ENCODE measurements at regions not wholly inside any gene's neighbourhood (a gene's known extent, or its start where the extent isn't known, plus 50 kb on each side); places are given as distances from the start of the nearest gene placed in this dataset.

DNA sequence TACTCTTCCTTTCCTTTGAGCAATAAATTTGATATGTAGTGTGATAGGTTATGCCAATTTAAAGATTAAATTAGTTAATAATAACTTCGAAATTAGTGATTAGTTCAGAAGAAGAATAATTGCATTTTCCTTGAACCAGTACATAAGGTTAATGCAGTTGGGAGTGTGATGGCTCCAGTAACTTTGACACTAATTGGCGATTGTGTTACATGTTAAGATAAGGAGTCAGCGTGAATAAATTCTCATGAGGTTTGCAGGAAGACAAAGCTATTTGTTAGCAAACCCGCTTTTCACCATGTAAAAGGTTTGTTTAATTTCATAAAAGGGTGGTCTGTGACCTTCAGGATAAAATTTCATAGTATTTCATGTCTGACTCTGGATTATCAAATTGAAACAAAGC lies 1226.8 kb downstream of the SLC16A7 start:
- TF ChIP-seq PKNOX1 (IDR thresholded peaks at IDR 0.05) (no peak), SP1 (IDR thresholded peaks at IDR 0.05) (no peak), LEF1 (IDR thresholded peaks at IDR 0.05; ENCODE audit: borderline replicate concordance) (no peak), SUZ12 (IDR thresholded peaks at IDR 0.05) (no peak)

All from HEK293T (cell line).